ENCODE measurements at regions not wholly inside any gene's neighbourhood (a gene's known extent, or its start where the extent isn't known, plus 50 kb on each side); places are given as distances from the start of the nearest gene placed in this dataset.
"Not testable (repeated sequence)": the region's sequence is repeated elsewhere in the genome, so short reads cannot be mapped to it uniquely, and the experiment has no call there.

DNA sequence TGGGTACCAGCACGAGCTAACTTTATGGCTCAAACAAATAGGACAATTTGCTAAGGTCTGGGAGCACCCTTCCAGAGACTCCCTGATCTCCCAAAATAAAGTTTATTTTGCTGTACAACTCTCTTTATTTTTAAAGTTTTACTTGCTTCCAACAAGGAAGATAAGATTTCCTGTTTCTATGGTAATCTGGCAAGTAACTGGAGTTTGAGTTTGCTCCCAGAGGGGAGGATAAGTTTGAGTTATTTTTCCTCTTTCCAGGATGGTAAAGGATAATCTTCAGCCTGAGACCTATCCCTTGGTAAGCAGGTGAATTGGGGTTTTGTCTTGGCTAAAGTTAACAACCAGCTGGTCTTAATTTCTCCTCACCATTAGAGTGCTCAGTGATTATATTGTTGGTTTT, 1019.4 kb upstream of the ALCAM start:
- TF ChIP-seq, protein P1, sequence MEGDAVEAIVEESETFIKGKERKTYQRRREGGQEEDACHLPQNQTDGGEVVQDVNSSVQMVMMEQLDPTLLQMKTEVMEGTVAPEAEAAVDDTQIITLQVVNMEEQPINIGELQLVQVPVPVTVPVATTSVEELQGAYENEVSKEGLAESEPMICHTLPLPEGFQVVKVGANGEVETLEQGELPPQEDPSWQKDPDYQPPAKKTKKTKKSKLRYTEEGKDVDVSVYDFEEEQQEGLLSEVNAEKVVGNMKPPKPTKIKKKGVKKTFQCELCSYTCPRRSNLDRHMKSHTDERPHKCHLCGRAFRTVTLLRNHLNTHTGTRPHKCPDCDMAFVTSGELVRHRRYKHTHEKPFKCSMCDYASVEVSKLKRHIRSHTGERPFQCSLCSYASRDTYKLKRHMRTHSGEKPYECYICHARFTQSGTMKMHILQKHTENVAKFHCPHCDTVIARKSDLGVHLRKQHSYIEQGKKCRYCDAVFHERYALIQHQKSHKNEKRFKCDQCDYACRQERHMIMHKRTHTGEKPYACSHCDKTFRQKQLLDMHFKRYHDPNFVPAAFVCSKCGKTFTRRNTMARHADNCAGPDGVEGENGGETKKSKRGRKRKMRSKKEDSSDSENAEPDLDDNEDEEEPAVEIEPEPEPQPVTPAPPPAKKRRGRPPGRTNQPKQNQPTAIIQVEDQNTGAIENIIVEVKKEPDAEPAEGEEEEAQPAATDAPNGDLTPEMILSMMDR (IDR thresholded peaks at IDR 0.05; ENCODE audit: low read depth, low read length, missing control alignments), result no peak
- no peak overlapping the region for H3K4me3 ChIP-seq (replicated peaks; ENCODE audit: low read depth, low read length)
- no peak for DNase-seq (ENCODE audit: extremely low read depth, low read depth)

DNA sequence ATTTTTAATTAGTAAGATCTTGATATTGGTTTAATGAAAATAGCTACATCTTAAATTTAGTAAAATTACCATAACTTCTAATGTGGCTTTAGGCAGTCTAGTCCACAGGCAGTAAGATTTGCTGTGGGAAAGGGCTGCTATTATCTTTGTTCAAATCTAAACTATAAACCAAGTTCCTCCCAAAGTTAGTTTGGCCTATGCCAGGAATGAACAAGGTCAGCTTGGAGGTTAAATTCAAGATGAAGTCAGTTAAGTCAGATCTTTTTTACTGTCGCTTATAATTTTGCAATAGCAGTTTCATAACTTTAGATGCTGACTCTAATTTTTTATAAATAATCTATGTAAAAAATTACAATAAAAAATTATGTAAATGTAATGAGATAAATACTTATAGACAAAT, 1016.9 kb upstream of the ALCAM start:
- H3K4me3 ChIP-seq (replicated peaks; ENCODE audit: low read depth, low read length), result no peak overlapping the region
- DNase-seq (ENCODE audit: extremely low read depth, low read depth), result no peak
- TF ChIP-seq, protein P1 (IDR thresholded peaks at IDR 0.05; ENCODE audit: low read depth, low read length, missing control alignments), result no peak

DNA sequence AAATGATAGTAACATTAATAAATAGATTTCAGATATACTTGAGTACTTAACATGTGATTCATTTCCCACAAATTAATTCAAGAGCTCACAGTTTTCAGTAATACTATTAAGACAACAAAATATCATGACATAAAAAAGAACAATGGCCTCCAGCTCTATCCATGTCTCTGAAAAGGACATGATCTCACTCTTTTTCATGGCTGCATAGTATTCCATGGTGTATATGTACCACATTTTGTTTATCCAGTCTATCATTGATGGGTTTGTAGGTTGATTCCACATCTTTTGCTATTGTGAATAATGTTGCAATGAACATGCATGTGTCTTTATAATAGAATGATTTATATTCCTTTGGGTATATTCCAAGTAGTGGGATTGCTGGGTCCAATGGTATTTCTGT, 1012.8 kb upstream of the ALCAM start:
- TF ChIP-seq, protein P1 (IDR thresholded peaks at IDR 0.05; ENCODE audit: low read depth, low read length, missing control alignments), result no peak
- H3K4me3 ChIP-seq (replicated peaks; ENCODE audit: low read depth, low read length), result no peak overlapping the region
- no peak for DNase-seq (ENCODE audit: extremely low read depth, low read depth)

DNA sequence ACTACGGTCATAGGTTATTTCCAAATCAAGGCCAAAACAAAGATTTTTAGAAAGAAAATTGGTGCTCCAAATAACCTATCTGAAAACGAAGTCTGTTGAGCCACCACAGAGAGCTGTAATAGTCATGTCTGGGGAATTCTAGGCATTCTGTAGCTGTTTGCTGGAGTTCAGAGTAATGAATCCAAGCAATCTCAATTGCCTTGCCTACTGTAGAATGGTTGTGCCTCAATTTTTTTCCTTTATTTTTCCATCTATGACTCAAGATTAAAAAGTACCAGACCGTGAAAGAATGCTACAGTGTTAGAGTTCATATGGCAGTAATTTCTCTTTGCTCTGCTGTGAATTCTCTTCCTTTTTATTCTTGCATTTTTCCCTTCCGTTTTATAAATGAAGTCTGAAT, 1007.2 kb upstream of the ALCAM start:
- peak; percentile 1 for DNase-seq (ENCODE audit: extremely low read depth, low read depth)
- TF ChIP-seq, protein P1 (IDR thresholded peaks at IDR 0.05; ENCODE audit: low read depth, low read length, missing control alignments), result no peak
- no peak overlapping the region for H3K4me3 ChIP-seq (replicated peaks; ENCODE audit: low read depth, low read length)

DNA sequence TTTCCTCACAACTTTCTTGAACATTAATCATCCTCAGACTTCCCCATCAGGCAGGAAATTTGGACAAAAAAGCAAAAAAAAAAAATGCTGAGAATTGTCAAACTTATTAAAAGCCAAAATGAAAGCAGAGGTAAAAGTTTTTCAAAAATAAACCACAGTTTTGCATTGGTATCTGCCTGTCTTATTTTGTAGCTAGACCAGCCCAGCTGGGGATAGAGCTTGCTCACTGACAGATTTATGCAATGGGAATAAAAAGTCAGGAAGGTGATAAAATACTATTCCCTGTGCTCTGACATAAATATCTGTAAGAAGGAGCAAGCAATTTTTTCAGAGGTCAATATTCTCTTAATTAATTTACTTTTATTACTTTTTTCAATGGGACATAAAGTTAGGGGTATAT, 1006.7 kb upstream of the ALCAM start:
- TF ChIP-seq, protein P1 (IDR thresholded peaks at IDR 0.05; ENCODE audit: low read depth, low read length, missing control alignments), result no peak
- DNase-seq (ENCODE audit: extremely low read depth, low read depth), result no peak
- H3K4me3 ChIP-seq (replicated peaks; ENCODE audit: low read depth, low read length), result no peak overlapping the region

DNA sequence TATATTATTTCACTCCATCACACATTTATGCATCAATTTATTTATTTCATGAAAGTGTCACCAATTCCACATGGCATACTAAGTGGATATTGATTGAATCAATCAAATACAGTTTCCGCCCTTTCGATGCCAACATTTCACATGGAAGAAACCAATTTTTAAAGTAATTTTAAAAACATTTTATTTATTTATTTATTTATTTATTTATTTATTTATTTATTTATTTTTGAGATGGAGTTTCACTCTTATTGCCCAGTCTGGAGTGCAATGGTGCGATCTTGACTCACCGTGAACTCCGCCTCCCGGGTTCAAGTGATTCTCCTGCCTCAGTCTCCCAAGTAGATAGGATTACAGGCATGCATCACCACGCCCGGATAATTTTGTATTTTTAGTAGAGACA, 1005.0 kb upstream of the ALCAM start:
- not testable (repeated sequence) for DNase-seq (ENCODE audit: extremely low read depth, low read depth); H3K4me3 ChIP-seq (replicated peaks; ENCODE audit: low read depth, low read length)

DNA sequence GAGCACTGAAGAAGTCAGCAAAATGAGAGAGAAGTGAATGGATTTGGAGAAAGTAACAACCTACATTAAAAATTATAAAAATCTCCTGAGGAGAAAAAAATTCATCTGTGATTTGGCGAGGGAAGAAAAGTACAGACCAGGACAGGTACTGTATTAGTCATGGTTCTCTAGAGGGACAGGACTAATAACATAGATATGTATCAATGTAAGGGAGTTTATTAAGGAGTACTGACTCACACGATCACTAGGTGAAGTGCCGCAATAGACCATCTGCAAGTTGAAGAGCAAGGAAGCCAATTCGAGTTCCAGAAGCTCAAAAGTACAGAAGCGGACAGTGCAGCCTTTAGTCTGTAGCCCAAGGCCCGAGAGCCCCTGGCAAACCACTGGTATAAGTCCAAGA, 1004.4 kb upstream of the ALCAM start:
- no peak for DNase-seq (ENCODE audit: extremely low read depth, low read depth)
- TF ChIP-seq, protein P1 (IDR thresholded peaks at IDR 0.05; ENCODE audit: low read depth, low read length, missing control alignments), result no peak
- H3K4me3 ChIP-seq (replicated peaks; ENCODE audit: low read depth, low read length), result no peak overlapping the region

Measured in HFF-Myc (cell line).